Natural killer cell (primary cell): ENCODE measurements at regions not wholly inside any gene's neighbourhood (a gene's known extent, or its start where the extent isn't known, plus 50 kb on each side); places are given as distances from the start of the nearest gene placed in this dataset.

Experiments used
- ATAC-seq, 3 donors: fragments of 150-1000 bp in 2 of 3; fragments of 200-7000 bp in 1 of 3; cut with Tn5 transposase; 1 replicate in 1 of 3; 2 replicates in 2 of 3; pipeline ENCODE4 v1.10.0; 2021; ENCODE audit warnings: mild to moderate bottlenecking in 2 of 3, moderate library complexity in 2 of 3
- DNase-seq, 2 donors: peaks; one replicate each; pipeline versions ENCODE4 v3.0.0 to v3.0.0-alpha.2; 2013 to 2021; ENCODE audit warnings: mixed read lengths in 1 of 2
- H3K27ac ChIP-seq: one replicate; pipeline ENCODE4 v1.5.1; 2013; ENCODE audit warnings: mild to moderate bottlenecking, low read length
- H3K27me3 ChIP-seq: one replicate; pipeline ENCODE4 v1.6.1; 2013; ENCODE audit warnings: low read length; ENCODE audit not compliant: control insufficient read depth, insufficient read depth
- H3K36me3 ChIP-seq: one replicate; pipeline ENCODE4 v1.6.1; 2013; ENCODE audit warnings: low read length; ENCODE audit not compliant: control insufficient read depth, insufficient read depth
- H3K4me1 ChIP-seq: one replicate; pipeline ENCODE4 v1.6.1; 2013; ENCODE audit warnings: low read length; ENCODE audit not compliant: control insufficient read depth, insufficient read depth
- H3K4me3 ChIP-seq: one replicate; pipeline ENCODE4 v1.5.1; 2013; ENCODE audit warnings: low read length
- H3K9me3 ChIP-seq: one replicate; pipeline ENCODE4 v1.6.1; 2013; ENCODE audit warnings: low read length; ENCODE audit not compliant: control insufficient read depth, insufficient read depth
- H3K27ac Mint-ChIP-seq, 2 donors: one replicate each; pipeline ENCODE4 v1.8.0; 2022; ENCODE audit warnings: mild to moderate bottlenecking in 2 of 2, mixed read lengths in 2 of 2, moderate library complexity in 1 of 2
- H3K27me3 Mint-ChIP-seq, 2 donors: one replicate each; pipeline ENCODE4 v1.8.0; 2022; ENCODE audit warnings: low read depth in 2 of 2, mixed read lengths in 2 of 2
- H3K36me3 Mint-ChIP-seq: one replicate; pipeline ENCODE4 v1.8.0; 2022; ENCODE audit warnings: mixed read lengths
- H3K4me1 Mint-ChIP-seq, 2 donors: one replicate each; pipeline ENCODE4 v1.8.0; 2022; ENCODE audit warnings: mixed read lengths in 2 of 2
- H3K4me3 Mint-ChIP-seq: one replicate; pipeline ENCODE4 v1.8.0; 2022; ENCODE audit warnings: mild to moderate bottlenecking, moderate library complexity, mixed read lengths
- H3K9me3 Mint-ChIP-seq, 2 donors: one replicate each; pipeline ENCODE4 v1.8.0; 2022; ENCODE audit warnings: mixed read lengths in 2 of 2
- WGBS: methylation state at CpG from one replicate; pipeline ENCODE4 v1.1.7; 2013; ENCODE audit warnings: missing lambda C conversion rate; ENCODE audit not compliant: insufficient coverage; 5-methylcytosine and 5-hydroxymethylcytosine counted together
- intact Hi-C: fragments of 100-400 bp; cut with micrococcal nuclease; formaldehyde crosslinking; loops from one replicate; pipeline ENCODE4 v1.14.2; 2022
- TF ChIP-seq, protein P1 (sequence below): fragments of 200-600 bp; IDR thresholded peaks from one replicate; pipeline ENCODE4 v1.8.0; 2022; ENCODE audit warnings: antibody characterized with exemption

DNA sequence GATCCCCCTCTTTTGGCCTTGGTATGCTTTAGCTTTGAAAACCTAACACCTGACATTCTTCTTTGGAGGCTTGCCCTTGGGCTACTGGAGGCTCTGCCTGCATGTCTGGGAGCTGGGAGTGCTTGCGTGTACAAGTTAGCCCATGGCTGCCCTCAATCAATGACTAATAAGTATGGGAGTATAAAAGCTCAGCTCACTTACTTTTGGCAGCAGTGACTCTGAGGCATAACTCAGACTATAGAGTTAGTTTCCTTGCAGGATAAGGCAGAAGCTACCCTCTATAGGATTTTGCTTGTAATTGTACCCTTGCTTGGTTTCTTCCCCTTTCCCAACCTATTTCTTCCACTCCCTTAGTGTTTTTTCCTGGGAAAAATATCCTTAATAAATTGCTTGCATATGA, 247.9 kb downstream of the PPP1R2C start:
- peaks cover 5% of the 10 kb centered on the region for H3K4me1 ChIP-seq
- ATAC-seq: no peak
- H3K27me3 Mint-ChIP-seq: no peaks in the 10 kb centered on the region
- no peak overlapping the region for H3K27ac Mint-ChIP-seq
- H3K4me3 Mint-ChIP-seq: no peak overlapping the region
- no peak overlapping the region for H3K4me3 ChIP-seq
- no peaks in the 10 kb centered on the region for H3K36me3 Mint-ChIP-seq
- TF ChIP-seq, protein P1, sequence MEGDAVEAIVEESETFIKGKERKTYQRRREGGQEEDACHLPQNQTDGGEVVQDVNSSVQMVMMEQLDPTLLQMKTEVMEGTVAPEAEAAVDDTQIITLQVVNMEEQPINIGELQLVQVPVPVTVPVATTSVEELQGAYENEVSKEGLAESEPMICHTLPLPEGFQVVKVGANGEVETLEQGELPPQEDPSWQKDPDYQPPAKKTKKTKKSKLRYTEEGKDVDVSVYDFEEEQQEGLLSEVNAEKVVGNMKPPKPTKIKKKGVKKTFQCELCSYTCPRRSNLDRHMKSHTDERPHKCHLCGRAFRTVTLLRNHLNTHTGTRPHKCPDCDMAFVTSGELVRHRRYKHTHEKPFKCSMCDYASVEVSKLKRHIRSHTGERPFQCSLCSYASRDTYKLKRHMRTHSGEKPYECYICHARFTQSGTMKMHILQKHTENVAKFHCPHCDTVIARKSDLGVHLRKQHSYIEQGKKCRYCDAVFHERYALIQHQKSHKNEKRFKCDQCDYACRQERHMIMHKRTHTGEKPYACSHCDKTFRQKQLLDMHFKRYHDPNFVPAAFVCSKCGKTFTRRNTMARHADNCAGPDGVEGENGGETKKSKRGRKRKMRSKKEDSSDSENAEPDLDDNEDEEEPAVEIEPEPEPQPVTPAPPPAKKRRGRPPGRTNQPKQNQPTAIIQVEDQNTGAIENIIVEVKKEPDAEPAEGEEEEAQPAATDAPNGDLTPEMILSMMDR: no peak
- H3K4me1 Mint-ChIP-seq: peaks cover 10 to 15% of the 10 kb centered on the region in 2 donors
- DNase-seq: no peak
- H3K27ac ChIP-seq: no peak overlapping the region
- H3K9me3 ChIP-seq: peaks cover 4% of the 10 kb centered on the region
- H3K36me3 ChIP-seq: no peaks in the 10 kb centered on the region
- no peaks in the 10 kb centered on the region for H3K27me3 ChIP-seq
- intact Hi-C loops: no loop called here
- whole genome bisulfite sequencing: 100% methylated on average over 1 of the region's 1 CpG
- H3K9me3 Mint-ChIP-seq: no peaks in the 10 kb centered on the region

DNA sequence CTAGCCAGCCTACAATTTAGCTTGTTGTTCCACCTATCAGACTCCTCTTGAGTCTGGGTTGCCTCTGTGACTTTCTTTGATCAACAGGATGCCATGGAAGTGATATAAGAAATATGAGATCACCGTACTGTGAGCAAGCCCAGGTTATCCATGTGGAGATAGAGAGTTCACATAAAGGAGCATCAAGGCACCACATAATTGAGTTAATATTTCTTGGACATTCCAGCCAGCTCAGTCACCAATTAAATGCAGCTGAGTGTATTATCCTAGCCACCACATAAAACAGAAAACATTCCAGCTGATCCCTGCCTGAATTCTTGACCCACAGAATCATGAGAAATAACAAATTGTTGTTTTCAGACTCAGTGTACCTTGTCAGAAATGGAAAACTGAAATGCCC, 253.6 kb downstream of the PPP1R2C start:
- Mint-ChIP-seq H3K27ac (no peak overlapping the region), H3K4me1 (no peaks in the 10 kb centered on the region), H3K27me3 (no peaks in the 10 kb centered on the region), H3K36me3 (no peaks in the 10 kb centered on the region), H3K9me3 (no peaks in the 10 kb centered on the region), H3K4me3 (no peak overlapping the region)
- TF ChIP-seq, protein P1: no peak
- Histone ChIP-seq H3K27ac (no peak overlapping the region), H3K9me3 (no peaks in the 10 kb centered on the region), H3K4me3 (no peak overlapping the region), H3K27me3 (no peaks in the 10 kb centered on the region), H3K36me3 (no peaks in the 10 kb centered on the region), H3K4me1 (no peaks in the 10 kb centered on the region)
- ATAC-seq (no peak), DNase-seq (no peak)
- intact Hi-C loops: no loop called here
- WGBS: no CpG with 5 or more reads among the region's 1 CpG

DNA sequence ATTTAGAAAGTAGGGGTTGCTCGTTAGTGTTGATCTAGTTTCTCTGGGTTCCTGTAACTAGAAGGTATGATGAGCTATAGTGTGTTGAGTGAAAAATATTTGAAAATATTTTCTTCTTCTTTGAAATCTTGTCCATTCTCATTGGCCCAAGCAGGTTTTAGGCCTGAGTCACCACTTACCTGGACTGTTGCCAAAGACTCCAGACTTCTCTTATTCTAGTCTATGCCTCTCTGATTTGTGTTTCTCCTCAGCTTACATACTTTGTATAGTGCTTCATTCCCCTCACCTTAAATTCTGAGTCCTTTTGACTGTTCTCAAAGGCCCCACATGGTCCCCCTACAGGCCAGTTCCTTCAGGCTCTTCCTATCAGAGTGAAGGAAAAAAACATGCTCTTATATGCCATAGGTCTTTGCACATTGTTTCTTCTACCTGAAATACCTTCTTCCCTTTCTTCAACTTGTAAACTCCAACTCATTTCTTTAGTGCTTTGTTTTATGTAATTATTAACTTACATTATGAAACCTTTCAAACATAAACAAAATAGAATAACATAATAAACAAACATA, 258.2 kb downstream of the PPP1R2C start:
- Histone ChIP-seq H3K9me3 (no peaks in the 10 kb centered on the region), H3K27me3 (no peaks in the 10 kb centered on the region), H3K4me3 (no peak overlapping the region), H3K27ac (no peak overlapping the region), H3K36me3 (no peaks in the 10 kb centered on the region), H3K4me1 (no peaks in the 10 kb centered on the region)
- Mint-ChIP-seq H3K27me3 (no peaks in the 10 kb centered on the region), H3K27ac (no peak overlapping the region), H3K36me3 (no peaks in the 10 kb centered on the region), H3K4me1 (no peaks in the 10 kb centered on the region), H3K4me3 (no peak overlapping the region), H3K9me3 (no peaks in the 10 kb centered on the region)
- intact Hi-C loops: no loop called here
- 100% methylated on average over 1 of the region's 1 CpG for WGBS
- ATAC-seq (no peak), DNase-seq (no peak)
- TF ChIP-seq, protein P1: no peak

DNA sequence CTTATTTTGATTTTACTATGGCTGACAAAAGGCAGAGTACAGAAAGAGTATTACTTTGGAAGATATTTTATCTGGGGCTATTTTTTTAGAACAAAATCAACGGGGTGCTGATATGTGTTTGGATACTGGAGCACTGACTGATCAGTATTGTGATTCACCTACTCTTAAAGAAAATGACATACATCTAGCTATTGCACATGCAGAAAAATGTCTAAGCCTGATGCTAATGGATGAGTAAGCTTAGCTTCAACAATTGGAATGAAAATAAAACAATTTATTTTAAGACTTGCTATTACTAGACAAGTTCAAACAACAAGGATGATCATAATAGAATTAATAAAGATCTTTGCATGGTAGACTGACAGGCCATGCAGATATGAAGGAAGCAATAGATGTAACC, 262.0 kb downstream of the PPP1R2C start:
- no peaks in the 10 kb centered on the region for H3K36me3 ChIP-seq
- H3K4me3 ChIP-seq: no peak overlapping the region
- Mint-ChIP-seq H3K4me1 (no peaks in the 10 kb centered on the region), H3K36me3 (no peaks in the 10 kb centered on the region), H3K27ac (no peak overlapping the region), H3K27me3 (no peaks in the 10 kb centered on the region), H3K4me3 (no peak overlapping the region), H3K9me3 (peaks cover 0 to 3% of the 10 kb centered on the region in 2 donors)
- intact Hi-C loops: no loop called here
- no peaks in the 10 kb centered on the region for H3K9me3 ChIP-seq
- ATAC-seq (no peak), DNase-seq (no peak)
- no peak overlapping the region for H3K27ac ChIP-seq
- no peaks in the 10 kb centered on the region for H3K4me1 ChIP-seq
- 100% methylated on average over 1 of the region's 1 CpG for WGBS
- TF ChIP-seq, protein P1: no peak
- H3K27me3 ChIP-seq: no peaks in the 10 kb centered on the region
